Kidney glomerular epithelial cell (primary cell): ENCODE measurements at regions not wholly inside any gene's neighbourhood (a gene's known extent, or its start where the extent isn't known, plus 50 kb on each side); places are given as distances from the start of the nearest gene placed in this dataset.
"Not testable (repeated sequence)": the region's sequence is repeated elsewhere in the genome, so short reads cannot be mapped to it uniquely, and the experiment has no call there.

Experiments
- DNase-seq: peaks from one replicate; lab custom pipeline; 2025; lab: John Stamatoyannopoulos, UW

GRCh38 chr14:37842106-37842505, 246.7 kb downstream of the TTC6 start:
- DNase-seq = no peak

GRCh38 chr14:37843954-37844607, 248.7 kb downstream of the TTC6 start:
- DNase-seq = no peak

DNA sequence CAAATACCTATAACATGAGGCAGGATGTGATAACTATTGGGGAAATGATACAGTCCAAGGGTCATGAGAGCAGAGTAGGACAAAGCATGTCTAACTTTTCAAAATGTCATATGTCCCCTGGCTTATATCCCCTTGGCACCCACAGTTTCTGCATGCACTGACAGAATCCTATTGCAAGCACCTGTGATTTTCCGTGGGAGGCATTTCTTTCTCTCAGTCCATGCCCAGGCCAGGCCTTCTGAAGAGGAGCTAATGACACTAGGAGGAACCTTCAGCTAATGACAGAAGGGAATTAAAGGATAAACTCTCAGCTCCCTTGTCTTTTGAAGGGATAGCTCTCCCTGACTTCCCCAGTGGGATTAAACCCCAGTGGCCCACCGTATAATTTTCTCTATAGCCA, 249.2 kb downstream of the TTC6 start:
- no peak for DNase-seq

- no peak for DNase-seq
Measured at GRCh38 chr14:37848985-37849621, 253.7 kb downstream of the TTC6 start.

- no peak for DNase-seq
Measured at GRCh38 chr14:37851054-37851453, 255.6 kb downstream of the TTC6 start.

- no peak for DNase-seq
Measured at GRCh38 chr14:37855871-37856270, 260.4 kb downstream of the TTC6 start.

DNA sequence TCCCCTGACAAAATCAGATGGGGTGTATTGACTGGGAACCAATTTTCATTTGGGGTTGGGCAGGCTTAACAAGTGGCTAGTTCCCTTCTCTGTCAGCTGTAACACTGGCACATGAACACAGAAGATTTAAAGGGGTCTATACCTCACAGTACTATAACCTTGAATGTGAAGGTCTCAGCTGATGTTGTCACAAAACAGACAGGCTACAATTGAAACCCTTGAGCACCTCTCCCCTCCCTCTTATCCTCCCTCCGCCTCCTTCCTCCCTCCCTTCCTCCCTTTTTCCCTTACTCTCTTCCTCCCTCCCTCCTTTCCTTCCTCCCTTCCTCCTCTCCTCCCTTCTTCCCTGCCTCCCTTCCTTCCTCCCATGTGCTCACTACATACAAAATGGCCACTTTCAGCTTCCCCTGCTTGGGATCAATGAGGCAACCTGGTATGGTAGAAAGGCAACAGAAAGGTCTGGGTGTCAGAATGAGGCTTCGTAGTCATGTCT, 262.4 kb downstream of the TTC6 start:
- DNase-seq = no peak

GRCh38 chr14:37858733-37859132, 263.3 kb downstream of the TTC6 start:
- DNase-seq = no peak

DNA sequence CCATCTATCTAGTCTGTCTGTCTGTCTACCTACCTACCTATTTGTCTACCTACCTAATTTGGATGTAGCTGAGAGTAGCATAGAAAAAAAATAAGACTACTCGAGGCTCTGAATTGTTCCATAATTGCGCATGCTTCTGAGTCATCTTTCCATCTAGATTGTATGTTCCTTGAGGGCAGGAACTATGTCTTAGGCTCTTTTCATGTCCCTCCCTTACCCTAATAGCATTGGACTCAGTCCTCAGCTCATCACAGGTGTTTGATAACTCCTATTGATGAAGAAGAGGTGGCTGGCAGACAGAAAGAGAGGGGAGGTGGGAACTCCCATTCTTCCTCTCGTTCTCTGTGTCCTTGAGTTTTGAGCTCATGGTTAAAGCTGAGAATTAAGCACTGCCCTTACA, 263.7 kb downstream of the TTC6 start:
- DNase-seq = no peak

DNA sequence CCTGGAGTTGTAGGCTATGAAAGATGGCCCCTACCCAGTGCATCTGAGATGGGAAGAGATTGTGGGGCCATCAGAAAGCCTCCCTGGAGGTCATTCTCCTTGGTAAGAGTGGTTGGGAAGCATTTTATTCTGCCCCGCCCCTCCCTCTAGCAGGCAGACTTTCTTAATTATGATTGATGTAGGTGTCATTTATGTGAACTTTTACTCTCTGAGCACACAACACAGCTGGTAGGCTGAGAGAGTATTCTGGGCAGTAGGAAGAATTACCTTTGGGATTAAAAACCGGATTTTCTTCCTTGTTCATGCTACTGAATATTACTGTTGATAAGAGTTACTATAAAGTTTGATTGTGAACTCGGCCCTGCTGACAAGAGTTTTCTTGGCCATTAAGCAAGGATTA, 266.8 kb downstream of the TTC6 start:
- no peak for DNase-seq

DNA sequence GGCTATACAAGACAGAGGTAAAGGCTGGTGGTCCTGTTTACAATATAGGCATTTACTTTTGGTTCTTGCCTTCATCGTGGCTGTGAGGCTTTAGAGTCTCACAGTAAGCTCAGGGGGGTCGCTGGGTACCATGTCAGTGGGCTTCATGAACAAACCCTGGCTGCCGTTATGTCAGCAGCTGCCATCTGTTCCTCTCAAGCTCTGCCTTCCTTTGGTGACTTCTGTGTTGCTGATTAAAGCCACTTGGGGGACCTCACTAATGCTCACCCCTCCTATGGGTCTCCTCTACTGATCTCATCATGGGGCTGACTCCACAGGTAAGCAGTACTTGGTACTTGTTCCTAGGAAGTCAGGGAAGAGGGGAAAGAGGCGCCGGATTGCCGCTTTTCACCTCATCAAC, 268.7 kb downstream of the TTC6 start:
- no peak for DNase-seq

DNA sequence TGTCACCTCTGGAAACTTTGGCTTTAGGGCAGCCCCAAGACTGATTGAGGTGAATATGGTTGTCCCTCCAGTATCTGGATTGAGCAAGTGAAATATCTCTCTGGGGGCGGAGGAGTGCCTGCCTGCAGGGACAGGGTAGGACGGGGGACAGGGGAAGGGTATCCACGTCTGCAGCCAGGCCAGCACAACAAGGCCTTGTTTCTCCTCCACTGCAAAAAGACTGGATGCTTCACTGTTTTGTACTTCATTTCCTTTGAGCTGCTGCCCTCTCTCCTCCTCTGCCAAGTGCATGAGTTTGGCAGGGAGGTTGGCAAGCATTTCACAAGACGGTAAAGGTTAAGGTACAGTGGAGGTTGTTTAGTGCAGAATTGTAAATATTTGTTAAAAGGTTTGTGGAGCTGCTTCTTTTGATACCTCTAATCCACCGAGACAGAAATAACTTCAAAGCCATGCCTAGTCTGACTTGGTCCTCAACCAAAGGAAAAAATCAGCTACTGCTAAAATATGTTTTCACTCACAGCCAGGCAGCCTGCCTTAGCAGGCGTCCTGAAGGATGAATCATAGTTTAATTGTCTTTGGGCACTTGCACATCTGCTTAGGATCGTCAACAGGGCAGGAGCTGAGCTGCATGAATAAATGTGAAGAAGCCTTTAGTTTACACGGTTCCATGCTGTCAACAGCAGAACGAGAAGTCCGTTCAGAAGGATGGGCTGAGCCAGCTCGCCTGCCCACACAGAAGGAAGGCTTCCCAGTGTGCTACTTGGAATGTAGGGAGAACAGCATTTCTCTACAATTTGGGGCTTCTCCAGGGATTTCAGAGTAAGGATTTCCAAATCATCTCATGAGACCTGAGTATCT, 269.7 kb downstream of the TTC6 start:
- DNase-seq = no peak

DNA sequence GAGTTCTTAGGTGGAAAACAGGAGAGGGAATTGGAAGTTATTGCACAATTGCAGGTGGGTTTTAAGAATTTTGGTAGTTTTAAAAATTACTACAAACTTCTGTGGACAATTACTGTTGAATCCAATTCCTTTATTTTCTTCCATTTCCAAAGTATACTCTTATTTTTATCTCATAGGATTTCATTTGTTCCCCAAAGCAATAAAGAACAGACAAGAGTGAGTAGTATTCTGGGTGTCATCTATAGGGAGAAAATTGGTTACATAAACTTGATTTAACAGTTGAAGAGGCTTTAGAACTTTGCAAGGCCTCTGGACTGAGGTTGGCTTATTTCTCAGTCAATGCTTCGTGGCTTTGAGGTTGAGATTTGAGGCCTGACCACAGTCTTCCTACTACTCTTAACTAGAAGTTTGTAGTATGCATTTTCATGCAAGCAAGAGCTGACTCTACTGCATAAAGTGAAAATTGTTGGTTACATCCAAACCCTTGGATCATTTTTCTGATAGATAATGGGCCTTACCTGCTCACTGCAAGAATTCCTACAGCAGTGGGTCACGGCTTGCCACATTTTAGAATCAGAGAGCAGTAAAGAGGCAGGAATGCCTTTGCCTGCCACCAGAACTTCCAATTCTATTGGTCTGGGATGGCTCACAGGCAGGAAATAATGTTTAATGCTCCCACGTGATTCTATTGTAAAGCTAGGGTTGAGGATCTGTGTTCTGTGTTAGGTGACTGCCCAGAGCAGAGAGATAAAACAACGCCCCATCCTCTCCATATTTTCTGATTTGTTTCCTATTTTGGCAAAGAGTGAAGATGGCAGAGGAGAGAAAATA, 270.5 kb downstream of the TTC6 start:
- DNase-seq = no peak

- DNase-seq = no peak
Measured at GRCh38 chr14:37869633-37870032, 274.2 kb downstream of the TTC6 start.

DNA sequence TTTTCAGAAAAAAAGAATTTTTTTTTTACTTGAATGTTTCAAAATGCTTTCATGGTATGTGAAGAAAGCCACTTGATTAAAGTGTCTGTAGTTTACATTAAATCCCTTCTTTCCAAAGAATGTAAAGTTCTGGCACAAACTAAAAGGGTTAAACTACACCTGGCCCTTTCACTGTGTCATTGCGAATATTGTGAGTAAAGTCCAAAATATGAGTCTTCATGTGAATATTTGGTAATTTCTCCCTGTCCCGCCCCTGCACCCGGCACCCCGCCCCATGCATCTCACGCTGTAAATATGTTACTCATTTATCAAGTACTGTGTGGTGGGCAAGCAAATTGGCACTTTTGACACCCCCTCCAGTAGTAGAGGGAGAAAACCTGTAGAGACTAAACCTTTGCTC, 274.7 kb downstream of the TTC6 start:
- no peak for DNase-seq

DNA sequence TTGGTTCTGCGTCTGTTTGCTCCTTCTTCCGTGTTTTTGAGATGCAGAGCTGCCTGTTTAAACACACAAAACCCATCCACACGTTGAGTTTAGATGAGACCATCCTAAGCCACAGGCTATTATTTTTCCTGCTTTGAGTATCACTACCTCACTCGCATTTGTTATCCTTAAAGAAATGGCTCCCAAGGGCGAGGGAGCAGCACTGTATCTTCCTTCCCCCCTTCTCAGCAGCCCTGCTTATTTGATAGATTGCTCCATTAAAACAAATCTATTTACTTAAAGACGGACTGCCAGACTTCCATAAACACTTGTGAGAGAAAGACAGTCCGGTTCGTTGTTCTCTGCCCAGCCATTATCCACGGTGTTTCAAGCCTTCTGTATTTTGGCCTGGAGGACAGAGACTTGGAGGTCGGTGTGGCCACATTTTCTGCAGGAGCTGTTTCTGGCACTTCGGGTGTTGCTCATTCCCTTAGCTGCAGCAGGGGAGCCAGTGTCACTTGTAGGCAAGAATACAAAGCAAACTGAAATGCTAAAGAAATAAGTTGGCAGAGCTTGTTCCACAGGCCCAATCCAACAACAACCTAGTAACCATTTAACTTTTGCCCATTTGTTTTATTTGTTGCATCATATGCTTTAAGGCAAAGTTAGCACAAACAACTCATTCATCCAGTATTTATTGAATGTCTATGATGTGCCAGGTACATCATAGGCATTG, 275.4 kb downstream of the TTC6 start:
- no peak for DNase-seq

GRCh38 chr14:37874065-37874428, 278.6 kb downstream of the TTC6 start:
- DNase-seq = not testable (repeated sequence)

- DNase-seq = peak; percentile 75
Measured at GRCh38 chr14:37874429-37875109, 279.1 kb downstream of the TTC6 start.

- DNase-seq = no peak
Measured at GRCh38 chr14:37888234-37888633, 292.8 kb downstream of the TTC6 start.

DNA sequence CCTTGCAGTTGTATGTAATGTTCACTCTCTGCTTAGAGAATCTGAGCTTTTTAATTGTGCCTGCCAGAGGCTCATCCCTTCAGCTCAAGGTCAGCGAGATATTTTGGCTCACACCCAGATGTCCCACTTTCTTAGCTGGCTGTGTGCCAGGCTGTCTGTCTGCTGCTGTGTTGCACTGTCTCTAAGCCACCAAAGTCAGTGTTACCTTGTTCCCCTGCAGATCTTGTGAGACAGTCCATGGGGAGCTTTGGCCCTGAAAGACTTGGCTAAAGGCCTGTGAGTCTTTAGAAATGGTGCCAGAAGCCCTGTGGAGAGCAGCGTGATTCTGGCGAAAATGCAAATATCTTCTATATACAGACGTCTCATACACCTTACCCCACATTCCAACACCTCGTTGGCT, 293.7 kb downstream of the TTC6 start:
- DNase-seq = no peak

DNA sequence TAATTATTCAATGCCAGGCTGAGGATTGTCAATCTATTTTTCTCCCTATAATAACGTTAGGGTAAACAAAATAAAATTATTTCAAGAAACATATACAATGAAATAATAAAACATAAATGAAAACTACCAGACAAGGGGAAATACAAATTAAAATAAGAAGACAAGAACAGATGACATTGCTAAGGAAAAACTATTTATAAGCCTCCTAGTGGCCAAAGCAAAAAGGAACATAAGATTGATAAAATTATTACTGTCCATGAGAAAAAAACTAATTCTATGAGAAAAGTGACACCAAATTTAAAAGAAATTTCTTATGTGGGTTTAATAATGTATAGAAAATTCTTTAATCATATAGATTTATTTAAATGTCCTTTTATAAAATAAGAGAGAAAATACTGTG, 294.7 kb downstream of the TTC6 start:
- DNase-seq = no peak
